Gastrocnemius medialis (tissue), 4 donors: ENCODE measurements at regions not wholly inside any gene's neighbourhood (a gene's known extent, or its start where the extent isn't known, plus 50 kb on each side); places are given as distances from the start of the nearest gene placed in this dataset.

Experiments used
- ATAC-seq, 2 donors: fragments of 150-250 bp; one replicate each; pipeline ENCODE4 v1.9.1; 2016
- DNase-seq, 2 donors: peaks; one replicate each; pipeline ENCODE4 v3.0.0-alpha.2; 2019
- H3K27ac ChIP-seq, 4 donors: fragments of 200-600 bp; sonication (generic); 1 replicate in 1 of 4; 2 replicates in 3 of 4; pipeline ENCODE4 v1.5.1; 2016 to 2018; ENCODE audit warnings: mild to moderate bottlenecking in 2 of 4, moderate library complexity in 1 of 4
- H3K27me3 ChIP-seq, 3 donors: fragments of 200-600 bp; sonication (generic) in 2 of 3; 1 replicate in 1 of 3; 2 replicates in 2 of 3; pipeline versions ENCODE4 v1.5.1 to v1.6.0; 2016 to 2019; ENCODE audit warnings: mild to moderate bottlenecking in 1 of 3, moderate library complexity in 1 of 3
- H3K36me3 ChIP-seq, 2 donors: fragments of 200-600 bp; sonication (generic) in 1 of 2; one replicate each; pipeline ENCODE4 v1.5.1; 2017 to 2018
- H3K4me1 ChIP-seq, 2 donors: fragments of 200-600 bp; sonication (generic) in 1 of 2; one replicate each; pipeline ENCODE4 v1.5.1; 2016 to 2017; ENCODE audit warnings: mild to moderate bottlenecking in 2 of 2
- H3K4me3 ChIP-seq, 4 donors: fragments of 200-600 bp; sonication (generic) in 3 of 4; 1 replicate in 1 of 4; 2 replicates in 3 of 4; pipeline ENCODE4 v1.5.1; 2016 to 2019; ENCODE audit warnings: mild to moderate bottlenecking in 2 of 4
- H3K9me3 ChIP-seq, 3 donors: fragments of 200-600 bp; sonication (generic) in 2 of 3; 1 replicate in 1 of 3; 2 replicates in 2 of 3; pipeline ENCODE4 v1.5.1; 2016 to 2019
- POLR2A ChIP-seq, 2 donors: fragments of 450-650 bp; IDR thresholded peaks; one replicate each; pipeline ENCODE4 v1.6.1; 2017; ENCODE audit warnings: antibody characterized with exemption in 2 of 2, mild to moderate bottlenecking in 2 of 2, moderate library complexity in 2 of 2
- in situ Hi-C, 4 donors: fragments of 200-750 bp; cut with MboI; loops; one replicate each; pipeline versions ENCODE4 v1.15.0 to v1.8.0; 2017; ENCODE audit warnings: low sequenced_read_pairs in 4 of 4
- intact Hi-C: fragments of 100-400 bp; cut with DNase I; formaldehyde crosslinking; loops from one replicate; pipeline ENCODE4 v1.15.1; 2023; ENCODE audit warnings: low total_unique reads
- TF ChIP-seq, protein P1 (sequence below), 5 experiments: fragments of 450-650 bp in 3 of 5; fragments of 200-600 bp in 2 of 5; sonication (generic) in 2 of 5; IDR thresholded peaks in 4 of 5; conservative IDR thresholded peaks in 1 of 5; 1 replicate in 4 of 5; 2 replicates in 1 of 5; pipeline ENCODE4 v1.5.1; 2016 to 2019; ENCODE audit warnings: antibody characterized with exemption in 5 of 5, mild to moderate bottlenecking in 3 of 5, moderate library complexity in 3 of 5

DNA sequence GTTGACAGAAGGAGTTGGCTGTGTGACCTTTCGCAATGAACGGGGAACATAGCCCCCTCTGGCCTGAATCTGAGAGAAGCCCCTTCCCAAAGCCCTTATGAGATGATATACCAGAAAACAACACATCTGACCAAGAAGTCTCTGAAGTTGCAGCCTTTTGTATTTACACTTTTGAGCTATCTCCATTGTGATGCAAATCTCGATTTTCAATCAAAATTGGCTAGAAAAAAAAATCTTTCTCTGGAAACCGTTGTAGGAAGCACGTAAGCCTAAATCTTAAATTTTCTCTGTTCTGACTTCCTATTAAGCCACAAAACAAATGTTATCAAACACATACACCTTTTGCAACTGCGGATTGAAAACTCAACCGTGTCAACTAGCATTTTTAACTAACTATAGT is 71.4 kb upstream of the OLIG2 start:
- DNase-seq: no peak
- no peak for ATAC-seq
- Histone ChIP-seq H3K27ac (no peak overlapping the region), H3K36me3 (no peaks in the 10 kb centered on the region), H3K27me3 (peaks cover 7 to 28% (median 8%) of the 10 kb centered on the region in 3 donors), H3K4me3 (no peak overlapping the region), H3K4me1 (no peaks in the 10 kb centered on the region), H3K9me3 (no peaks in the 10 kb centered on the region)
- TF ChIP-seq POLR2A (IDR thresholded peaks at IDR 0.05): no peak
- TF ChIP-seq, protein P1, sequence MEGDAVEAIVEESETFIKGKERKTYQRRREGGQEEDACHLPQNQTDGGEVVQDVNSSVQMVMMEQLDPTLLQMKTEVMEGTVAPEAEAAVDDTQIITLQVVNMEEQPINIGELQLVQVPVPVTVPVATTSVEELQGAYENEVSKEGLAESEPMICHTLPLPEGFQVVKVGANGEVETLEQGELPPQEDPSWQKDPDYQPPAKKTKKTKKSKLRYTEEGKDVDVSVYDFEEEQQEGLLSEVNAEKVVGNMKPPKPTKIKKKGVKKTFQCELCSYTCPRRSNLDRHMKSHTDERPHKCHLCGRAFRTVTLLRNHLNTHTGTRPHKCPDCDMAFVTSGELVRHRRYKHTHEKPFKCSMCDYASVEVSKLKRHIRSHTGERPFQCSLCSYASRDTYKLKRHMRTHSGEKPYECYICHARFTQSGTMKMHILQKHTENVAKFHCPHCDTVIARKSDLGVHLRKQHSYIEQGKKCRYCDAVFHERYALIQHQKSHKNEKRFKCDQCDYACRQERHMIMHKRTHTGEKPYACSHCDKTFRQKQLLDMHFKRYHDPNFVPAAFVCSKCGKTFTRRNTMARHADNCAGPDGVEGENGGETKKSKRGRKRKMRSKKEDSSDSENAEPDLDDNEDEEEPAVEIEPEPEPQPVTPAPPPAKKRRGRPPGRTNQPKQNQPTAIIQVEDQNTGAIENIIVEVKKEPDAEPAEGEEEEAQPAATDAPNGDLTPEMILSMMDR (IDR thresholded peaks at IDR 0.05 in 4 of 5, conservative IDR thresholded peaks at IDR 0.05 in 1 of 5): no peak
- in situ Hi-C loops: no loop called here
- intact Hi-C loops: no loop called here

DNA sequence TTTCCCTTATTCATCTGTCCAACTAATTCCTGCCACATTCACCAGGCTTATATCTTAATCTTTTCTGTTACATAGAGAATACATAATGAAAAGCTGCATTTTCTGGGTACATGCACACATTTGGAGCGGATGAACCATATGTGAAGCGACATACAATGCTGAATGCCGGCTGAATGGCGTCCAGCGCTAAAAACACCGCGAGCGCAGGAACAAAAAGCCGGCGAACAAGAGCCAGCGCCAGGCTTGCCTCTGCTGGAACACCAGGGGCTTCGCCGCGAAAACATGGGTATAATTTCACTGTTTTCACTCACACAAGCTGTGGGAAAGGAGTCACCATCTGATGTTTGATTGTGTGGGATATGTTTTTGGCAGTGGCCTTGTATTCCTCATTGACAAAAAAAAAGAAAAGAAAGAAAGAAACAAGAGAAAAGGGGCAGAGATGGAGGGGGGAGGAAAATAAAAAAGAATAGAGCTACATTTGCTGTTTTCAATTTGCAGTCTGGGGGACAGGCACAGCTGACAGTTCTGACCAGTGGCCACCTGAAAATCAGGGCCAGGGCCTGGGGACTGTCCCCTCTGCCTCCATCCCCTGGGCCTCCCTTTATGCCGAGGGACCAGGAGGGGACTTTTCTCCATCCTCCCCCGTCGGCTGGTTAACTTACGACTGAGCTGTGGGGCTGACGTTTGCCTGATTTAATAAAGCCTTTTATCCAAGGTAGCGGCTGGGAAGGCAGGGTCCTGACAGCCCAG is 70.2 kb upstream of the OLIG2 start:
- no peak for TF ChIP-seq POLR2A (IDR thresholded peaks at IDR 0.05)
- TF ChIP-seq, protein P1 (IDR thresholded peaks at IDR 0.05 in 4 of 5, conservative IDR thresholded peaks at IDR 0.05 in 1 of 5): no peak
- peaks cover 11 to 36% (median 12%) of the 10 kb centered on the region in 3 donors for H3K27me3 ChIP-seq
- intact Hi-C loops (no loop called here), in situ Hi-C loops (no loop called here)
- DNase-seq (no peak), ATAC-seq (no peak)
- no peaks in the 10 kb centered on the region for H3K9me3 ChIP-seq
- H3K27ac ChIP-seq: no peak overlapping the region
- H3K4me3 ChIP-seq: no peak overlapping the region
- H3K4me1 ChIP-seq: no peaks in the 10 kb centered on the region
- no peaks in the 10 kb centered on the region for H3K36me3 ChIP-seq

DNA sequence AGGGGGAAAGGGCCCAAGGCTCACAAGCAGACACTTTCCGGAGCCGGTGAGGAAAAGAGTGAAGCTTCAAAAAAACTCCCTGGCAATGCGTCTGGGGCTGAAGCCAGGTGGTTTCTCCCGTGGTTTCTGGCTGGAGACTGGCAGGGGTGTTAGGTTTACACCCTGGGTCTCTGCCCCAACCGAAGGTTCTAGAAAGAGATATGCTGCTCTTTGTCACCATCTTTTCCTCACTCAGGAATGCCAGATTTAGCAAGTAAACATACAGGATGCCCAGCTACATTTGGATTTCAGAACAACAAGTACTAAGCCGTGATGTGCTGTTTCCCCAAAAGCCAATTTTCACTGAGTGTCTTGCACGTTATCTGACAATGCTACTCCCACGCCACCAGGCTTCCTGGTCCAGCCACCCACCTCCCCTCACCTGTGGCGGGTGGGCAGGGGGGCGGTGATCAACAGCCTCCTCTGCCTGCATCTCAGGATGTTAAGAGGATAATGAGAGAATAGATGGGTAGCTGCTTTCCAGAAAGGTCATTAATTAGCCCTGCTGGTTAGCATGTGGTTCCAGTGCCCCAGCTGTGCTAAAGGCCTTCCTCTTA is 69.6 kb upstream of the OLIG2 start:
- H3K4me1 ChIP-seq: no peaks in the 10 kb centered on the region
- peaks cover 12 to 40% (median 18%) of the 10 kb centered on the region in 3 donors for H3K27me3 ChIP-seq
- no peaks in the 10 kb centered on the region for H3K36me3 ChIP-seq
- TF ChIP-seq POLR2A (IDR thresholded peaks at IDR 0.05): no peak
- TF ChIP-seq, protein P1 (IDR thresholded peaks at IDR 0.05 in 4 of 5, conservative IDR thresholded peaks at IDR 0.05 in 1 of 5): no peak
- intact Hi-C loops: no loop called here
- DNase-seq (no peak), ATAC-seq (no peak)
- no peak overlapping the region for H3K4me3 ChIP-seq
- H3K27ac ChIP-seq: no peak overlapping the region
- in situ Hi-C loops: no loop called here
- H3K9me3 ChIP-seq: no peaks in the 10 kb centered on the region

DNA sequence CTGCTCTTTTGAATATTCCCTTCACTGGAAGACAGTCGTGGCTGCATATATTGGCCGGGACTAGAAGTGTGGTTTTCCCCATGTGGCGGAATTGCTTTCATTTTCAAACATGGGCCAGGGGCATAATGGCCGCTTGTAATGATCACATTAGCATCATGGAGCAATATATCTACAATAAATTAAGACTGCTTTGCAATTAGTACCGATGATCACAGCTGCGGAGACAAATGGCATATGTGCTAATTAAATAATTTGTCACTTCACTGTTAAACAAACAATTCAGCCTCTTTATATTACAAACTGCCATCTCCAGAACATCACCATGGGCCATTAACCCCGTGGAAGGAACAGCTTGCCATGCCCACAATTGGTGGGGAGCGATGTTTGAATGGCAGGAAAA is 68.2 kb upstream of the OLIG2 start:
- ATAC-seq (no peak), DNase-seq (no peak)
- Histone ChIP-seq H3K27me3 (peaks cover 12 to 41% (median 21%) of the 10 kb centered on the region in 3 donors), H3K4me1 (no peaks in the 10 kb centered on the region), H3K36me3 (no peaks in the 10 kb centered on the region), H3K4me3 (no peak overlapping the region), H3K9me3 (no peaks in the 10 kb centered on the region), H3K27ac (no peak overlapping the region)
- TF ChIP-seq, protein P1 (IDR thresholded peaks at IDR 0.05 in 4 of 5, conservative IDR thresholded peaks at IDR 0.05 in 1 of 5): no peak
- TF ChIP-seq POLR2A (IDR thresholded peaks at IDR 0.05): no peak
- intact Hi-C loops (no loop called here), in situ Hi-C loops (no loop called here)
